IPS-15b (cell line): ENCODE measurements at regions not wholly inside any gene's neighbourhood (a gene's known extent, or its start where the extent isn't known, plus 50 kb on each side); places are given as distances from the start of the nearest gene placed in this dataset.

ENCODE experiments used
- H3K27me3 ChIP-seq: one replicate; pipeline ENCODE4 v1.6.1; 2013; ENCODE audit warnings: low read length; ENCODE audit not compliant: control insufficient read depth, insufficient read depth
- H3K36me3 ChIP-seq: one replicate; pipeline ENCODE4 v1.6.1; 2013; ENCODE audit warnings: low read length; ENCODE audit not compliant: control insufficient read depth, insufficient read depth
- H3K4me1 ChIP-seq: one replicate; pipeline ENCODE4 v1.6.1; 2013; ENCODE audit warnings: mild to moderate bottlenecking, low read length; ENCODE audit not compliant: control insufficient read depth, insufficient read depth
- H3K4me3 ChIP-seq: one replicate; pipeline ENCODE4 v1.5.1; 2013; ENCODE audit warnings: low read depth, low read length
- H3K9ac ChIP-seq: one replicate; pipeline ENCODE4 v1.6.1; 2013; ENCODE audit warnings: low read depth, mild to moderate bottlenecking, low read length
- H3K9me3 ChIP-seq: one replicate; pipeline ENCODE4 v1.6.1; 2013; ENCODE audit warnings: mild to moderate bottlenecking, low read length; ENCODE audit not compliant: control insufficient read depth, insufficient read depth

DNA sequence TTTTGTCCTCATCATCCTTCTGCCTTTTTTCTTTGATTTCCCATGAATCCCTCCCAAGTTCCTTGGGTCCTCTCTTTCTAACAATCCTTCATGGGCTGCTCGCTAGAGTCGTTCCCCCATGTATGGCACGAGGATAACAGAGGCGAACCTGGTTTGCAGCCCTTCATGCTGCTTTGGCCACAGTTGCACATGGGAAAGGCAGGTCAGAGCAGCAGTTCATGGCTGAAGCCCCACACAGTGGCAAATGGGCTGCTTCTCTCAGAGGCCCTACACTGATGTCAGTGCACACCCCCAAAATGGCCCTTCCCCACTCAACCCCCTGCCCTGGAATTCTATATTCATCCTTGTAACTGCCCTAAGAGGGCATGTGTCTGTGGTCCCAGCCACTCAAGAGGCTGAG lies 335.4 kb upstream of the IGF1R start:
- Histone ChIP-seq H3K9me3 (no peaks in the 10 kb centered on the region), H3K4me3 (no peak overlapping the region), H3K36me3 (no peaks in the 10 kb centered on the region), H3K4me1 (no peaks in the 10 kb centered on the region), H3K9ac (no peak overlapping the region), H3K27me3 (no peaks in the 10 kb centered on the region)

DNA sequence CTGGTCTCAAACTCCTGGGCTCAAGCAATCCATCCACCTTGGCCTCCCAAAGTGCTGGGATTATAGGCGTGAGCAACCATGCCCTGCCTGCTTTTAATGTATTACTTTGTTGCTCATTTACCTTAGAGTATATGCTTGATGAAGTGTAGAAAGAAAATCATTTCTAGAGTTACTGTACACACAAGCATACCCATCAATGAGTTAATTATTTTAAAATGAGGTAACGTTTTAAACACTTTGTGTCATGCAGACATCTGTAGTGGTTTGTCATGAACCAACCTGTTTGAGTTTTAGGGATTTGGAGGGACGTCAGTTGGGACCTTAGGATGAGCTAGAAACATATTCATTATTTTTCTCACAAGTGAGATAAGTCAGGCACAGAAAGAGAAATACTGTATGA lies 332.4 kb upstream of the IGF1R start:
- no peak overlapping the region for H3K9ac ChIP-seq
- no peak overlapping the region for H3K4me3 ChIP-seq
- no peaks in the 10 kb centered on the region for H3K27me3 ChIP-seq
- H3K9me3 ChIP-seq = no peaks in the 10 kb centered on the region
- no peaks in the 10 kb centered on the region for H3K4me1 ChIP-seq
- H3K36me3 ChIP-seq = no peaks in the 10 kb centered on the region

DNA sequence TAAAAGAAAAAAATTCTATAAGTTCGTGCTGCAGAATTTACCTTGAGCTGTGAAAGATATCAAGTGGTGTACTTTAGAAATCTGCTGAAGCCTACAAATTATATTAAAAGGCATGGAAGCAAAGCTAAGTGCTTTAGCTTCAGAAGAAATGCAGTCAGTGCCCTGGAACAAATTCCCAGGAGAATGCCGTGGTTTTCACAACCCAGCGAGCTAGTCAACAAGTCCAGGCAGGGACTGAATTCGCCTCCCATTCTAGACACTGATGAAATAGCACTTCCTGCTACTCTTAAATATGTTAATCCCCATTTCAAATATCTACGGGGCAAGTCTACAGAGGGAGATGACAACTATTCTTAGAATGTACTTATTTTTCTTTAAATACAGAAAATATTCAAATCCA lies 326.4 kb upstream of the IGF1R start:
- Histone ChIP-seq H3K4me3 (no peak overlapping the region), H3K9me3 (peaks cover 5% of the 10 kb centered on the region), H3K4me1 (no peaks in the 10 kb centered on the region), H3K27me3 (no peaks in the 10 kb centered on the region), H3K36me3 (no peaks in the 10 kb centered on the region), H3K9ac (no peak overlapping the region)

DNA sequence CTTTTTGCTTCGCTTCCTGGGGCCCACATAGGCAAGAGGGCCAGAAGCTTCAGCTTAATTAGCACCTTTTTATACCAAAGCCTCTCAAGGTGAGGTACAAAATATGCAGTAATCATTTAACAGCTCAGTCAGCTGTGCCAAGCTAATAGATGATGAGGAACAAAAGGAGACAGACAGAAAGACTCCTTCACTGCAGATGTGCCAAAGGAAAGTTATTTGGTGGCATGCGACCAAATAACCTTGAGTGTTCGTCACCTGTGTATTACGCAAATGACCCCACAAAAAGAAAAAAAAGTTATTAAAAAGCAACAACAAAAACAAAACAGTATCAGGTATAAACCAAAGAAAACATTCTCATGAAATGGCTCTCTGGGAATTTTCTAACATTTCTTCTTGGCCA lies 325.8 kb upstream of the IGF1R start:
- H3K9me3 ChIP-seq = peaks cover 5% of the 10 kb centered on the region

DNA sequence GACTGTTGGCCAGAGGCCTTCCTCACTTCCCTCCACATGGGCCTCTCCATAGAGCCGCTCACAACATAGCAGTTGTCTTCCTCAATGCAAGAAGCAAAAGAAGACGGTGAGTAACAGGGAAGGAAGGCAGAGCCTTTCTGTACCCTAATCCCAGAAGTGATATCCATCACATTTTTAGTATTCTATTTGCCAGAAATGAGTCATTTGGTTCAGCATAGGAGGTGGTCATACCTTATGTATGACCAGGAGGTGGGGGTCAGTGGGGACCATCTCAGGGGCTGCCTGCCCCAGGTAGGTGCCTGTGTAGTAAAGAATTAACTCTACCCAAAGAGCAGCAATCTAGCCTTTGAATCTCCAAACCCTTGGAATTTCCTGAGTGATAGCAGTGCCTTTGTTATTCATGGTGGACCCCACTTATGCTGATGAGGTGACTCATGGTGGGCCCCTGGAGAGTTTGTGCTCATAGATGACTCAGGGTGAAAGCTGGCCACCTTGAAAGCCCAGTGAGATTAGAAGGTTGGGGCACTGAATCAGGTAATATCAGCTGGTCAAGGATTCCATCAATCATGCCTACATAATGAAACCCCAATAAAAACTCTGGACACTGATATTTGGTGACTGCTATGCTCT lies 323.9 kb upstream of the IGF1R start:
- H3K9me3 ChIP-seq = peaks cover 5% of the 10 kb centered on the region

More for the DNA sequence above, 325.8 kb upstream of the IGF1R start:
- Histone ChIP-seq H3K4me3 (no peak overlapping the region), H3K36me3 (no peaks in the 10 kb centered on the region), H3K9ac (no peak overlapping the region), H3K27me3 (no peaks in the 10 kb centered on the region), H3K4me1 (no peaks in the 10 kb centered on the region)

DNA sequence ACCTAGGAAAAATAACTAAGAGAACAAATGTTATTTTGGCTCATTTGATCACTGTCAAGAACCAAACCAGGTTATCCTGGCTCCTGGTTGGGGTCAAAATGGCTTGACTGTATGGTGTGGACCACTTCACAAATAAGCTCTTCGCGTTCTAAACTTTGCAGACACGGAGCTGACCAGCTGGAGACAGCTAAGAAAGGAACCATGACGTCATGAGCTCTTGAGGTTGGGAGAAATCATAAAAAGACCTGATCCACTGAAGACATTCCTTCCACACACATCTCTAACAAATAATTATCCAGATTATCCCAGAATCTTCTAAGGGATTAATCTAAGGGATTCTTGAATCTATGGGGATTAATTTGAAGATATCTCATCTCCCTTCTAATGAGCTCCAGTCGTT lies 321.5 kb upstream of the IGF1R start:
- H3K4me1 ChIP-seq = no peaks in the 10 kb centered on the region
- H3K9me3 ChIP-seq = peaks cover 5% of the 10 kb centered on the region
- H3K9ac ChIP-seq = no peak overlapping the region
- no peaks in the 10 kb centered on the region for H3K27me3 ChIP-seq
- H3K4me3 ChIP-seq = no peak overlapping the region
- no peaks in the 10 kb centered on the region for H3K36me3 ChIP-seq

More for the DNA sequence above, 323.9 kb upstream of the IGF1R start:
- no peaks in the 10 kb centered on the region for H3K27me3 ChIP-seq
- H3K4me3 ChIP-seq = no peak overlapping the region
- H3K4me1 ChIP-seq = no peaks in the 10 kb centered on the region
- H3K36me3 ChIP-seq = no peaks in the 10 kb centered on the region
- no peak overlapping the region for H3K9ac ChIP-seq

DNA sequence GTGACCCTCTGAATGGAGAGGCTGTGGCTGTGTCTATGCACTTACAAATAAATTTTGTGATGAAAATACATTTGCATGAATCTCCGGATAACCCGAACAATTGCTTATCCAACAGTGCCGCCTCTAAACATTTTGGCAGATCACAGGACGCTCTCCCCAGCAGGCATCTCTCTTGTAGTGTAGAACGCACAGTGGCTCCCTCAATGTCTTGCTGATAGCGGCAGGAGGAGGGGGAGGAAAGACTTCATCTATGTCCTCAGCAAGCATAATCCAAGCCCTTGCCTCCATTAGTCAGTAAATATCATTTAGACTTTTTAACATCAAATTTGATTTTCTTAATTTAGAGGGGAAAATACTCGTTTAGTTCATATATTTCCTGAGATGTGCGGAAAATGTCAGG lies 318.1 kb upstream of the IGF1R start:
- Histone ChIP-seq H3K4me3 (no peak overlapping the region), H3K9me3 (peaks cover under 1% of the 10 kb centered on the region), H3K27me3 (no peaks in the 10 kb centered on the region), H3K4me1 (no peaks in the 10 kb centered on the region), H3K36me3 (no peaks in the 10 kb centered on the region), H3K9ac (no peak overlapping the region)

DNA sequence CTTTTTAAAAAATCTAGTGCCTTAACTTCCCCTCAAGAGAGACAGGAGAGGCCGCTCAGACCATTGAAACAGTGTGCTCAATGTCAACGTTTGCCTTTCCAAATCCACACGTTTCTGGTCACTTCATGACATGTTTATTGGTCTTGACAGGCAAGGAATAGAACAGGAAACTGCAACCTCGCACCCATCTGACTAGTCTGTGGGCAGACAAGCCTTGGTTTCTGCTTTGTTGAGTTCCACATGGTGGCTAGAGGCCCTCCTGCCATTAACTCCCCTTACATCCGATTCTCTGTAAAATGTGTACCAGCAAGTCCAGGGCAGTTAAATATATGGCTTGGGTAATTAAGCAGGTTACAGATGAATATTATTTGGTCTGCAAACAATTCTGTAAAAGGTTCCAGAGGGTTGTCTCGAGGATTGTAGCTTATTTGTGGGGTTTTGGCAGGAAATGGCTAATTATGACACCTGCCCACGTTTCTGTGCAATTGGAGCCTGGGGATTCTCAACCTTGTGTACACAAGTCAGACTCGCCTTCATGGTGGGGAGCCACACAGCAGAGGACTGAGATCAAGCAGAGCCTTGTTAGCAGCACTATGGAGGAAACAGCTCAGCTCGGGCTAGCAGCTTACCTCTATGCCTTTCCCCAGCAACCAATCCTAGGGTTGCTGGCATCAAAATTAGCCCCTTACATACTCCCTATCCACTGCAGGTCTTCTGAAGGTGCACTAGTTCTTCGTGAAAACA lies 317.5 kb upstream of the IGF1R start:
- H3K9me3 ChIP-seq = no peaks in the 10 kb centered on the region
- no peaks in the 10 kb centered on the region for H3K27me3 ChIP-seq
- H3K4me1 ChIP-seq = no peaks in the 10 kb centered on the region
- no peak overlapping the region for H3K4me3 ChIP-seq
- H3K9ac ChIP-seq = no peak overlapping the region
- no peaks in the 10 kb centered on the region for H3K36me3 ChIP-seq

DNA sequence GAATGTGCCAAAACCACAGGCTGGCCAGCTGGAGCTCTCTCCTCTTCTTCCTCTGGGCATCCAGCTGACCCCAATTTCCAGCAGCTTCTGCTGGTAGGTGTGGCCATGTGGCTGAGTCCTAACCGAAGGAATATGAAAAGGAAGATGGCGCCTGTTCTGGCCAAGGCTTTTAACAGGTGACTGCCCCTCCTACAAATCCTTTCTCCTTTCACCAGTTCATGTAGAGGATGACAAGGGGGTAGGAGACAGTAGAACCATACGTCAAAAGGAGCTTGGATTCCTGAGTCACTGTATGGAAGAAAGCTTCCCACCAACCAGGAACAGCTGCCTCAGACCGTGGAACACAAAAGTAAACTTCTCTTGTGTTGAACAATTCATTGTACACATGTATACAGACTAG lies 316.7 kb upstream of the IGF1R start:
- no peaks in the 10 kb centered on the region for H3K4me1 ChIP-seq
- no peaks in the 10 kb centered on the region for H3K36me3 ChIP-seq
- H3K9ac ChIP-seq = no peak overlapping the region
- no peak overlapping the region for H3K4me3 ChIP-seq
- no peaks in the 10 kb centered on the region for H3K27me3 ChIP-seq
- no peaks in the 10 kb centered on the region for H3K9me3 ChIP-seq

DNA sequence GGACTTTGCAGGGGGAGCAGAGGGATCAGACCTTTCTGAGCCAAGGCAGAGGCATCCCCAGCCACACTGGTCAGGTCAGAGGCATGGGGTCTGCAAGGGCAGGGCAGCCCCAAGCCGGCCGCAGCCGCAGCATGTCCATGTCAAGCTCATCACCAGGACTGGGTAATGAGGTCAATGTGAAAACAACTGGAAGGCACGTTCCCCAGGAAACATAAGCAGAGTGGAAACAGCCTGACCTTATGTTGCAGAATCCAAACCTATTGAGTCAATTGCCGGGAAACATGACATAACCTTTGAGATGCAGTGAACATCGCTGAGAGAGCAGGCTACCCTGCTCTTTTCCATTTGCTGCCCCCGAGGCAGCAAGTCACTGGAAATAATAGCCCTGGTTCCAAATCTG lies 315.1 kb upstream of the IGF1R start:
- Histone ChIP-seq H3K36me3 (no peaks in the 10 kb centered on the region), H3K4me1 (no peaks in the 10 kb centered on the region), H3K9ac (no peak overlapping the region), H3K9me3 (no peaks in the 10 kb centered on the region), H3K4me3 (no peak overlapping the region), H3K27me3 (no peaks in the 10 kb centered on the region)

DNA sequence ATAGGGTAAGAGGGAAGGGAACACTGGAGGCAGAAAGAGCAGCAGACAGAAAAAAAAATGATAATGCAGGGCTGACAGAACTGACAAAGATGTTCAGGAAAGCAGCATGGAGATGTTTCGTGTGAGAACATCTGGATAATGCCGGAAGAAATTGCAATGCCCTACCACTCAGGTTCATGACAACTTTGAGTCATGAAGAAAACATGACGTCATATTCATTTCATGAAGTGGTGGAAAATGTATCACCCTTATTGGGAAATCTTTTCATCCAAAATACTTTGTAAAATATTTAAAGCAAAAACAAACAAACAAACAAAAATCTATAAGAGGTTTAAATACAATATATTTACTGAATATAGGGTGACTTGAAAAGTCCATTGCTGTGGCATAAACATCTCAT lies 305.4 kb upstream of the IGF1R start:
- Histone ChIP-seq H3K4me1 (no peaks in the 10 kb centered on the region), H3K9me3 (no peaks in the 10 kb centered on the region), H3K4me3 (no peak overlapping the region), H3K9ac (no peak overlapping the region), H3K36me3 (no peaks in the 10 kb centered on the region), H3K27me3 (no peaks in the 10 kb centered on the region)

DNA sequence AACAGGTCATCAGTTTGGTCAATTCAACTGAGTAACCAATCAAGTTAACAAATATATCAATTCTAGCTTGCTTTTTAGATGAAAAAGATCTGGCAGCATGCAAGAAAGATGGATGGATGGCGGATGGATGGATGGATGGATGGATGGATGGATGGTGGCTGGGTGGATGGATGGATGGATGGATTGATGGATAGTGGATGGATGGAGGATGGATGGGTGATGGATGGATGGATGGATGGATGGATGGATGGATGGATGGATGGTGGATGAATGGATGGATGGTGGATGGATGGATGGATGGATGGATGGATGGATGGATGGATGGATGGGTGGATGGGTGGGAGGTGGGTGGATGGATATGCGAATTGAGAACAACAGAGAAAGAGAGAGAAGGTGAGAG lies 303.7 kb upstream of the IGF1R start:
- H3K9me3 ChIP-seq = no peaks in the 10 kb centered on the region
- H3K9ac ChIP-seq = no peak overlapping the region
- no peaks in the 10 kb centered on the region for H3K4me1 ChIP-seq
- H3K27me3 ChIP-seq = no peaks in the 10 kb centered on the region
- no peak overlapping the region for H3K4me3 ChIP-seq
- no peaks in the 10 kb centered on the region for H3K36me3 ChIP-seq
